Osteocyte (in vitro differentiated cells): ENCODE measurements at regions not wholly inside any gene's neighbourhood (a gene's known extent, or its start where the extent isn't known, plus 50 kb on each side); places are given as distances from the start of the nearest gene placed in this dataset.

Source experiments
- DNase-seq: peaks from one replicate; pipeline ENCODE4 v3.0.0; 2021; ENCODE audit warnings: mixed read lengths; ENCODE audit not compliant: unreplicated experiment; ENCODE audit errors: extremely low spot score
- H3K27ac Mint-ChIP-seq: one replicate; pipeline ENCODE4 v1.8.0; 2021; ENCODE audit warnings: mild to moderate bottlenecking, mixed read lengths; ENCODE audit not compliant: unreplicated experiment
- H3K27me3 Mint-ChIP-seq: one replicate; pipeline ENCODE4 v1.8.0; 2021; ENCODE audit warnings: mixed read lengths; ENCODE audit not compliant: unreplicated experiment
- H3K36me3 Mint-ChIP-seq: one replicate; pipeline ENCODE4 v1.8.0; 2021; ENCODE audit warnings: mixed read lengths; ENCODE audit not compliant: unreplicated experiment
- H3K4me1 Mint-ChIP-seq: one replicate; pipeline ENCODE4 v1.8.0; 2021; ENCODE audit warnings: mixed read lengths; ENCODE audit not compliant: unreplicated experiment
- H3K4me3 Mint-ChIP-seq: one replicate; pipeline ENCODE4 v1.8.0; 2021; ENCODE audit warnings: mild to moderate bottlenecking, moderate library complexity, mixed read lengths; ENCODE audit not compliant: unreplicated experiment
- H3K9me3 Mint-ChIP-seq: one replicate; pipeline ENCODE4 v1.8.0; 2021; ENCODE audit warnings: mixed read lengths; ENCODE audit not compliant: unreplicated experiment
- CTCF ChIP-seq: fragments of 200-600 bp; sonication (generic); IDR thresholded peaks from 2 replicates; pipeline ENCODE4 v1.5.0; 2021; ENCODE audit warnings: antibody characterized with exemption, mild to moderate bottlenecking, moderate library complexity

GRCh38 chrX:123085311-123085940 is 98.7 kb upstream of the GRIA3 start:
- Mint-ChIP-seq H3K4me3 (no peak overlapping the region), H3K36me3 (no peaks in the 10 kb centered on the region), H3K27ac (no peak overlapping the region), H3K4me1 (no peaks in the 10 kb centered on the region), H3K27me3 (no peaks in the 10 kb centered on the region), H3K9me3 (peaks cover 27% of the 10 kb centered on the region)
- no peak for DNase-seq
- TF ChIP-seq CTCF = no peak

DNA sequence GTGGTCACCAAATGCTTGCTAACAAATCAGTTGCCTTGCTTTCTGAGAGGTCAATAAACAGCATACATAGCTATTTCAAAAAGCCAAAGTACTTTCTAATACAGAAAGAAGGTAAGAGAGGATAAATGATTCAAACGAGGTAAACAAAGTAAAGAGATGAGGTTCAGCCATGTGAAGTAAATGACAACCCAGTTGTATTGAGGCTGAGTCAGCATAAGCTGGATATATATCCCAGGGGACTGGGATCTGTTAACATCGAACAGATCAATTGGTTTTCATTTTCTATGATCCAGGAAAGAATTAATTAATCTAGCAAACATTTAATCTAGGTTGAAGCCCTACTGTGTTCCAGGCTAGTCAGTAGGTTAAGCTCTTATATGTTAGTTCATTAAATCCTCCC is 97.3 kb upstream of the GRIA3 start:
- no peaks in the 10 kb centered on the region for H3K4me1 Mint-ChIP-seq
- H3K36me3 Mint-ChIP-seq = no peaks in the 10 kb centered on the region
- peaks cover 34% of the 10 kb centered on the region for H3K9me3 Mint-ChIP-seq
- no peak overlapping the region for H3K4me3 Mint-ChIP-seq
- no peak overlapping the region for H3K27ac Mint-ChIP-seq
- no peaks in the 10 kb centered on the region for H3K27me3 Mint-ChIP-seq
- no peak for DNase-seq
- no peak for TF ChIP-seq CTCF

DNA sequence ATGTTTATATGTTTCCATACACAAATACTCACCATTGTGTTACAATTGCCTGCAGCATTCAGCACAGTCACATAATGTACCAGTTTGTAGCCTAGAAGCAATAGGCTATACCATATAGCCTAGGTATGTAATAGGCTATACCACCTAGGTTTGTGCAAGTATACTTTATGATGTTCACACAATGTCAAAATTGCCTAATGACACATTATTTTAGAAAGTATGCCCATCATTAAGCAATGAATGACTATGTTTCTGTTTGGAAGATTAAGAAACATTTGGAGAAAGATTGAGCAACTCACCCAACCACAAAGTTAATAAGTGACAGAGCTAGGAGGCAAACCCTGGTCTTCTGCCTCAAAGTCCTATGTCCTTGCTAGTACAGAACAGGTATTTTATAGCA is 96.8 kb upstream of the GRIA3 start:
- H3K36me3 Mint-ChIP-seq = no peaks in the 10 kb centered on the region
- H3K9me3 Mint-ChIP-seq = peaks cover 35% of the 10 kb centered on the region
- no peak for DNase-seq

DNA sequence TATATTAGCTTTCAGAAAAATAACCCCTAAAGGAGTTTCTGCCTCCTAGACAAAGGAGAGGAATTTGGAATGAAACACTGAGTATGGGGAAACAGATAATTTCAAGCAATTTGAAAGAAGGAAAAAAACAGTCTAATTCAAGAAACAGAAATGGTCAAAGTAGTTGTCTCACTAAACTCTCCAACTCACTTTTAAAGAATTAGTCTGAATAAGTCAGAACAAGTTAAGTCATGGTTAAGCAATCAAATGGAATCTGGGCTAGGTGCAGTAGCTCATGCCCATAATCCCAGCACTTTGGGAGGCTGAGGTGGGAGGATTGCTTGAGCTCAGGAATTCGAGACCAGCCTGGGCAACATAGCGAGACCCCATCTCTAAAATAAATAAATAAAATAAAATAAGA is 95.7 kb upstream of the GRIA3 start:
- no peaks in the 10 kb centered on the region for H3K4me1 Mint-ChIP-seq
- no peak overlapping the region for H3K27ac Mint-ChIP-seq
- H3K9me3 Mint-ChIP-seq = peaks cover 35% of the 10 kb centered on the region
- no peak for DNase-seq
- H3K4me3 Mint-ChIP-seq = no peak overlapping the region
- TF ChIP-seq CTCF = no peak
- no peaks in the 10 kb centered on the region for H3K36me3 Mint-ChIP-seq
- no peaks in the 10 kb centered on the region for H3K27me3 Mint-ChIP-seq

More for the DNA sequence above, 96.8 kb upstream of the GRIA3 start:
- H3K4me3 Mint-ChIP-seq = no peak overlapping the region
- H3K4me1 Mint-ChIP-seq = no peaks in the 10 kb centered on the region
- no peaks in the 10 kb centered on the region for H3K27me3 Mint-ChIP-seq
- H3K27ac Mint-ChIP-seq = no peak overlapping the region
- no peak for TF ChIP-seq CTCF

DNA sequence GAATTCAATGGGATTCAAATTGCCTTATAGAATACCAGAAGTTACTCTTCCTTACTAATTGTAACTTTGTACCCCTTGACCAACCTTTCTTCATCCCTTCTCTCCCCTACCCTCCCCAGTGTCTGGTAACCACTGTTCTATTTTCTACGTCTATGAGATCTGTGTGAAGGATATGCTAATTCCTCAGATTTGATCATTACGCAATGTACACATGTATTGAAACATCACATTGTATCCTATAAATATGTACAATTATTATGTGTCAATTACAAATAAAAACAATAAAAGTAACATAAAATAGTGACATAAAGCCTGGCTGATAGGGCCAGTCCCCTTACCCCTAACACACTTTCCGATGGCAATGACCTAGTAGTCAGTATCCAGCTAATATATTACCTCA is 95.1 kb upstream of the GRIA3 start:
- H3K36me3 Mint-ChIP-seq = no peaks in the 10 kb centered on the region
- no peak overlapping the region for H3K27ac Mint-ChIP-seq
- no peak for TF ChIP-seq CTCF
- no peak for DNase-seq
- H3K4me3 Mint-ChIP-seq = no peak overlapping the region
- no peaks in the 10 kb centered on the region for H3K27me3 Mint-ChIP-seq
- H3K4me1 Mint-ChIP-seq = no peaks in the 10 kb centered on the region
- peaks cover 30% of the 10 kb centered on the region for H3K9me3 Mint-ChIP-seq
